AG20443 (cell line): ENCODE measurements at regions not wholly inside any gene's neighbourhood (a gene's known extent, or its start where the extent isn't known, plus 50 kb on each side); places are given as distances from the start of the nearest gene placed in this dataset.
"Not testable (repeated sequence)": the region's sequence is repeated elsewhere in the genome, so short reads cannot be mapped to it uniquely, and the experiment has no call there.

Source experiments
- DNase-seq: peaks from one replicate; pipeline ENCODE4 v3.0.0; 2012; ENCODE audit warnings: low spot score, mixed read lengths

- no peak for DNase-seq
Measured at GRCh38 chr4:106869551-106869950, 166.6 kb downstream of the DKK2 start.

- peak; percentile 18 for DNase-seq
Measured at GRCh38 chr4:106868381-106869035, 167.6 kb downstream of the DKK2 start.

GRCh38 chr4:106864231-106864630 lies 171.9 kb downstream of the DKK2 start:
- DNase-seq: peak; percentile 60

- DNase-seq: no peak
Measured at GRCh38 chr4:106854569-106855351, 181.4 kb downstream of the DKK2 start.

- no peak for DNase-seq
Measured at GRCh38 chr4:106852426-106852825, 183.7 kb downstream of the DKK2 start.

GRCh38 chr4:106851726-106852125 lies 184.4 kb downstream of the DKK2 start:
- peak; percentile 10 for DNase-seq

GRCh38 chr4:106850691-106851090 lies 185.4 kb downstream of the DKK2 start:
- no peak for DNase-seq

- no peak for DNase-seq
Measured at GRCh38 chr4:106835919-106836318, 200.2 kb downstream of the DKK2 start.

GRCh38 chr4:106830879-106831278 lies 205.2 kb downstream of the DKK2 start:
- no peak for DNase-seq

GRCh38 chr4:106818764-106819163 lies 217.3 kb downstream of the DKK2 start:
- no peak for DNase-seq

GRCh38 chr4:106816496-106816895 lies 219.6 kb downstream of the DKK2 start:
- DNase-seq: peak; percentile 27

GRCh38 chr4:106810122-106810521 lies 226.0 kb downstream of the DKK2 start:
- no peak for DNase-seq

GRCh38 chr4:106809076-106809475 lies 227.0 kb downstream of the DKK2 start:
- DNase-seq: peak; percentile 24

- DNase-seq: no peak
Measured at GRCh38 chr4:106806158-106806797, 229.8 kb downstream of the DKK2 start.

GRCh38 chr4:106803083-106803482 lies 233.0 kb downstream of the DKK2 start:
- no peak for DNase-seq

- DNase-seq: no peak
Measured at GRCh38 chr4:106801386-106801785, 234.7 kb downstream of the DKK2 start.

- DNase-seq: no peak
Measured at GRCh38 chr4:106796876-106797275, 239.2 kb downstream of the DKK2 start.

- DNase-seq: no peak
Measured at GRCh38 chr4:106795326-106795725, 240.8 kb downstream of the DKK2 start.

GRCh38 chr4:106793933-106794332 lies 242.2 kb downstream of the DKK2 start:
- no peak for DNase-seq

- no peak for DNase-seq
Measured at GRCh38 chr4:106775636-106776035, 260.5 kb downstream of the DKK2 start.

- DNase-seq: not testable (repeated sequence)
Measured at GRCh38 chr4:106774055-106774454, 262.1 kb downstream of the DKK2 start.

- DNase-seq: peak; percentile 14
Measured at GRCh38 chr4:106773076-106773905, 262.8 kb downstream of the DKK2 start.
